Stimulated activated naive CD4-positive, alpha-beta T cell treated with Interleukin-2 at 50 U/mL for 16 hours (primary cell): ENCODE measurements at regions not wholly inside any gene's neighbourhood (a gene's known extent, or its start where the extent isn't known, plus 50 kb on each side); places are given as distances from the start of the nearest gene placed in this dataset.
"Not testable (repeated sequence)": the region's sequence is repeated elsewhere in the genome, so short reads cannot be mapped to it uniquely, and the experiment has no call there.

ENCODE experiments used
- DNase-seq: peaks from one replicate; lab custom pipeline; 2025; lab: John Stamatoyannopoulos, UW

DNA sequence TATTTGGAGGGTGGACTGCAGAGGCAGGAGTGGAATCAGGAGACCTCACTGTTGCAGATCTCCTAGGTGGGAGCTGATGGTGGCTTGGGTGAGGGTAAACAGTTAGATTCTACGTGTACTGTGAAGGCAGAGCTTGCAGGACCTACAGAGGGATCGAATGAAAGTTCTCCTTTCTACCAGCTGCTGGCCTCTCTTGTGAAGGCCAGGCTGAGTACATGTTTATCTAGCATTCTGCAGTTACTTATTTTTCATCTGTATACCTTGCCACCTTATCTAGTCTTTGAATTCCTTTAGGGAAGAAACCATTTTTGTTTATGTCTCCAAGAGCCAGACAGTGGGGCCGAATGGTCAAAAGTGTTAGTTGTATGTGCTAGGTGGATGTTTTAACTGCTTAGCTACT lies 57.6 kb downstream of the PTTG1 start:
- DNase-seq, result no peak

DNA sequence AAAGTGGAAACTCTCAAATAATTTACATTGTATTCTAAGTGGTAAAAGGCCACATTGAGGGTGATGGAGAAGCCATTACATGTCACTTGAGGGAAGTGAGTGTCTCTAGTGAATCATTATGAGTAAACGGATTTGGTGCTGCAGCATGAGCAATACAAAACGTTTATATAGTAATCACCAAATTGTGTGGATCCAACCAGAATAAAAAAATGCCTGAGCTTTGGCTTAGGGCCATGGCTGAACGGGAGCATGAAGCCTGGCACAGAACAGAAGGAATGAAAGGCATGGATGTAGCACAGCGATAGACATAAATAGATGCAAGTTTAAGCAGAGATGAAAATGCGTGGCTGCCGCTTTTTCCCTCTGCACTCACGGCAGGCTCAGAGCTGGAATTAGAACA lies 58.3 kb downstream of the PTTG1 start:
- no peak for DNase-seq

DNA sequence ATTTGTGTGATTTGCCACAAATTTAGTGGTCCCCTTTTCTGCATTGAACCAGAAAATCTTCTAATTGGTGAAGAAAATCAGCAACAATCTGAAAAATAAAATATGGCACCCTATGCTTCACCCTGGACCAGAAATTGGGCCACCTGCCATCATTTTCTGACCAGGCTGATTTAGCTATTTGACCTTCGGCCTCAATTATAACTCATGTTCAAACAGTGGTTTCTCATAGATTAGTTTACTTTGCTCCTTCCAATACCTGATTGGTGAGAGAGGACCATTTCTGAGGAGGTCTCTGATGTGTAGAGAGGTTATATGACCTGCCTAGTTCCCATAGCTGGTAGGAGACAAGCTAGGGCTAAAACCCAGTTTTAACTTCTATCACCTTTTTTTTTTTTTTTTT lies 59.0 kb downstream of the PTTG1 start:
- DNase-seq, result no peak

GRCh38 chr5:160484678-160485077 lies 63.0 kb downstream of the PTTG1 start:
- DNase-seq, result no peak

DNA sequence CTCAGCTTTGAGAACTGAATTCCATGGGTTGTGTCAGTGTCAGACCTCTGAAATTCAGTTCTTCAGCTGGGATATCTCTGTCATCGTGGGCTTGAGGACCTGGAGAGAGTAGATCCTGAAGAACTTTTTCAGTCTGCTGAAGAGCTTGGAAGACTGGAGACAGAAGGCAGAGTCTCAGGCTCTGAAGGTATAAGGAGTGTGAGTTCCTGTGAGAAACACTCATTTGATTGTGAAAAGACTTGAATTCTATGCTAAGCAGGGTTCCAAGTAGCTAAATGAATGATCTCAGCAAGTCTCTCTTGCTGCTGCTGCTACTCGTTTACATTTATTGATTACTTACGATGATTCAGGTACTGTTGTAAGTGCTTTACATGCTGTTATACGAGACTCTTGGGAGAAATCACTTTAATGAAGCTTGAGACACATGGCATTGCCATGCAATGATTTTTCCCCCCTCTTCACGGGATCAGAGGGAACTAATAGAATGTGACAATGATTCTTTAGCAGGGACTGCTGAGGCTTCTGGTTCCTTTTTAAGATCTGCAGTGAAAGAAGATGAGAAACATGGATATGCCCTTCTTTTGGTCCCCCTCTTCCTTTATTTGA lies 63.8 kb downstream of the PTTG1 start:
- no peak for DNase-seq

DNA sequence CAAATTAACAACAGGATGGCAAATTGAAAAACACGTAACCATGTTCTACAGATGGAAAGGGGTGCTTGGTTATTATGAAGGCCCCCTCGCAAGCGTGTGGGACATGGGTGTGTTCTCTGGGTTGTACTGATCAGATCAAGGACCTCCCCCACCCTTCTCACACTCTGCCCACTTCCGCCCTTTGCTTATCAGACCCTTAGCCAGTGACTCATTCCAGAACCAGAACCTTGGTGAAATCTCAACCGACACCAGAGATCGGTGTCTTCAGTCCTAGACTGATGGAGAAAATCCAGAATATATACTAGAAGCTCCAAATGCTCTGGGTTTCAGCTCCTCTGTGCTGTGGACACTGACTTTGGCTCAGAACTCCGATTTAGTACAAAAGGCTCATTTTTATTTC lies 64.9 kb downstream of the PTTG1 start:
- DNase-seq, result peak; percentile 39

GRCh38 chr5:160488394-160489325 lies 67.0 kb downstream of the PTTG1 start:
- no peak for DNase-seq

- DNase-seq, result no peak
These were observed 69.8 kb downstream of the PTTG1 start for GRCh38 chr5:160491438-160491837.

DNA sequence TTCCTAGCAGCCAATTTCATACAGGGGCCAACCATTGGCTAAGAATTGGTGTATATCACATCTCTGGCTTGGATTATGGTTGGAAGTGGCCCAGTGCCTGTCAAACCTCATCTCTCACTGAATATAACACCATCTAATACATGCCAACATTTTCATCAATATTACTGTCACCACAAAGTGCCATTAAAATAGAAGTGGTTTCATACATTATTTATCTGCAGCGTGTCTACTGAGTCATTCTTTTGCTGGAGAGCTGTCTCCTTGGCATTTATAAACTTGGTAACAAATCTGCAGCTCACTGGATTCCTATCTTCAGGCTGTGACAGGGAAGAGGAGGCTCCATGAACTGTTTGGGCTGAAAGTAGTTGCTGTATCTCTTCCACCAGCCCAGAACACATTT lies 70.9 kb downstream of the PTTG1 start:
- no peak for DNase-seq

- DNase-seq, result no peak
These were observed 72.2 kb downstream of the PTTG1 start for GRCh38 chr5:160493806-160494338.

DNA sequence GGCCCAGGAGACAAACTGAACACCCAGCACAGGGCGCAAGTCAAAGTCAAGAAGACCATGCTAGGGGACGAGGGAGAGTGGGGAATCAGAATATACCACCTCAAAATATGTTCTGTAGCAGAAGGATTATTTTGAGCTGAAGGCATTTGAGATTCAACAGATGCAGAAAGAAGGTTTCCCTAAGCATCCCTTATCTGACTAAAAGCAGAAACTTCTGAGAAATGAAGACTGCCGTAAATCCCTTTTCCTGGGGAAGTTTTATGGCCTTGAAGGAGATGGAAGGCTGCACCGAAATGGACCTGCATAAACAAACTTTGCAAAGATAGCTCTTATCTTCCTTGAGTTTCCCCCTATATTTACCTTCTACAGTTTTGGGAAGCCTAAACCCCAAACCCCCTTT lies 72.8 kb downstream of the PTTG1 start:
- DNase-seq, result no peak

DNA sequence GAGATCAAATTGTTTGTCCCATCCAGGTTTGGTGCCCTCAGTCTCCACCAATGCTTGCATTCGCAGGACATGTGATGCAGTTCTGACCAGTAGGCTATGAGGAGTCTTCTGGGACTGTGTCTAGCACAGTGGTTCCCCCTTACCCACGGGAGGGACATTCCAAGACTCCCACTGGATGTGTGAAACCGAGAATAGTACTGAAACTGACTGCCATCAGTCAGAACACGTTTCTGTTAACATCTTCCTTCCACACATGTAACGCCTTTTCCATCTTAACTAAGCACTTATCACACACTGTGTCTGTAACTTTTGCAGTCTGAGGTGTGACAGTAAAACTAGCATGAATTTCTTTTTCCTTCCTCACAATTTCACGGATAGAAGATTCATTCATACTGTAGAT lies 74.7 kb downstream of the PTTG1 start:
- DNase-seq, result no peak

DNA sequence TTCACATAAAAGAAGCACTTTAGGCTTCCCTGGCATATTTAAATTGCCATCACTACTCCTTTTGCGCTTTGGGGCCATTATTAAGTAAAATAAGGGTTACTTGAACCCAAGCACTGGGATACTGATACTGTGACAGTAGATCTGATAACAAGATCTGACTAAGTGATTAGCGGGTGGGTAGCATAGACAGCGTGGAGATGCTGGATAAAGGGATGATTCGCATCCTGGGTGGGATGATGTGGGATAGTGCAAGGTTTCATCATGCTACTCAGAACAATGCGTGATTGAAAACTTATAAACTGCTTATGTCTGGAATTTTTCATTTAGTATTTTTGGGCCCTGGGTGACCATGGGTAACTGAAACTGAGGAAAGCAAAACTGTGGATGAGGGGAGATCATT lies 75.1 kb downstream of the PTTG1 start:
- DNase-seq, result no peak

DNA sequence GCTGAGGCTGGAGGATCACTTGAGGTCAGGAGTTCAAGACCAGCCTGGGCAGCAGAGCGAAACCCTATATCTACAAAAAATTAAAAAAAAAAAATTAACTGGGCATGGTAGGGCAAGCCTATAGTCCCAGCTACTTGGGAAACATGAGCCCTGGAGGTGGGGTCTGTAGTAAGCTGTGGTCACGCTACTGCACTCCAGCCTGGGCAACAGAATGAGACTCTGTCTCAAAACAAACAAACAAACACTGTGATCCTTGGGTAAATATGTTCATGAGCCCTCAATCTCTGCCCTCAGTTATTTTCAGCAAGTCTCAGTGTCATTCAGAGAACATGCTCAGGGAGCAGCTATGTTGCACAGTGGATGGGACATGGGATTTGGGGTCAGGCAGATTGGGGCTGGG lies 76.2 kb downstream of the PTTG1 start:
- no peak for DNase-seq

DNA sequence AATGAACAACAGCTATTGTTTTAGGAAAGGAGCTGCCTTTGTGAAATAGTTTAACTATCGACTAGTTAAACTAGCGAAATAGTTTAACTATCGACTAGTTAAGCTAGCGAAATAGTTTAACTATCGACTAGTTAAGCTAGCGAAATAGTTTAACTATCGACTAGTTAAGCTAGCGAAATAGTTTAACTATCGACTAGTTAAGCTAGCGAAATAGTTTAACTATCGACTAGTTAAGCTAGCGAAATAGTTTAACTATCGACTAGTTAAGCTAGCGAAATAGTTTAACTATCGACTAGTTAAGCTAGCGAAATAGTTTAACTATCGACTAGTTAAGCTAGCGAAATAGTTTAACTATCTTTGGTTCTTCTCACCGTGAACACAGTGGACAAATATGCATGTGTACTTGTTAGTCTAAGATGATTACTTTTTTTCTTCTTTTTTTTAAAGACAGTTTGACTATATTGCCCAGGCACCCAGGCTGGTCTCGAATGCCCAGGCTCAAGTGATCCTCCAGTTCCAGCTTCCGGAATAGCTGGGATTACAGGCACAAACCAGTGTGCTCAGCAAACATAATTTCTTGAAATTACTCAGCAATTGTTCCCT lies 76.9 kb downstream of the PTTG1 start:
- DNase-seq, result not testable (repeated sequence)

GRCh38 chr5:160500786-160501779 lies 79.4 kb downstream of the PTTG1 start:
- no peak for DNase-seq

DNA sequence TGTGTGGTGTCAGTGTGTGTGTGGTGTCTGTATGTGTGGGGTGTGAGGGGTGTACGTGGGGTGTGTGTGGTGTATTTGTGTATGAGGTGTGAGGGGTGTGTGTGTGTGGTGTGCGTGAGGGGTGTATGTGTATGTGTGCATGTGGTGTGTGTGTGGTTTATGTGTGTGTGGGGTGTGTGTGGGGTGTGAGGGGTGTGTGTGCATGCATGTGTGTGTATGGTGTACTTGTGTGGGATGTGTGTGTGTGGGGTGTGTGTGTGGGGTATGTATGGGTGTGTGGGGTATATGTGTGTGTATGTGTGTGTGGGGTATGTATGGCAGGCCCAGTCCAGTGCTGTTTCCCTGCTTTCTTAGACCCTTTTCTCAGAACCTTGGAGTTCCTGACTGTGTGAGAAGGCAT lies 83.3 kb downstream of the PTTG1 start:
- no peak for DNase-seq

- peak; percentile 50 for DNase-seq
These were observed 84.7 kb downstream of the PTTG1 start for GRCh38 chr5:160506006-160507004.

DNA sequence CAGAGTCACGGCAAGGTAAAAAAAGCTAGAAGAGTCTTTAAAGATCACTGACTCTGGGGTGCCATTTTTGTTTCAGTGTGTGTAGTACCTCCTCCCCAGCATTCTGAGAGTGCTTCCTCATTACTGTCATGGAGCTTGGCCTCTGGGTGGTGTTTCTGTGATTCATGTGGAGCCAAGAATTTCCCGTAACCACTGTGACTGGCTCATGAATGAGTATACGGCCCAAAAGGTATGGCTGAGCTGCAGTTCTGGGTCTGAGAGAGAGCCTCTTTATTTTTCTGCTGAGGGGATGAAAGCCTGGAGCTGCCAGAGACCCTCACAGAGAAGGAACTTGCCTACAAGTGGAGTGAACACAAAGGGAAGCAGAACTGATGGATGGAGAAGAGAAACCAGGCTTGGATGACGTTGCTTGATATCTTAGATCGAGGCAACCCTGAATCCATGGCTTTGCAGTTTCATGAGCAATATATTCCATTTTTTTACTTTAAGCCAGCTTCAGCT lies 85.6 kb downstream of the PTTG1 start:
- DNase-seq, result no peak

GRCh38 chr5:160508780-160509361 lies 87.2 kb downstream of the PTTG1 start:
- DNase-seq, result peak; percentile 47
